HepG2 (cell line): ENCODE measurements at regions not wholly inside any gene's neighbourhood (a gene's known extent, or its start where the extent isn't known, plus 50 kb on each side); places are given as distances from the start of the nearest gene placed in this dataset.

ENCODE experiments used
- ATF7 ChIP-seq, 2 experiments: fragments of 450-650 bp in 1 of 2; sonication (generic) in 1 of 2; formaldehyde crosslinking in 1 of 2; IDR thresholded peaks; 2 replicates each; pipeline versions ENCODE4 v1.4.0 to v1.6.1; 2016 to 2020; ENCODE audit warnings: antibody characterized with exemption in 1 of 2, mild to moderate bottlenecking in 1 of 2, missing genetic modification reagents in 1 of 2
- EHMT2 ChIP-seq: fragments of 200-600 bp; sonication (generic); IDR thresholded peaks from 2 replicates; pipeline ENCODE4 v1.7.0; 2017; ENCODE audit warnings: antibody characterized with exemption, low read depth, low read length, borderline replicate concordance
- ELF4 ChIP-seq: sonication (generic); formaldehyde crosslinking; IDR thresholded peaks from 2 replicates; pipeline ENCODE4 v1.5.0; 2020; ENCODE audit warnings: missing genetic modification reagents, mild to moderate bottlenecking, moderate library complexity, borderline replicate concordance
- MLLT10 ChIP-seq: sonication (generic); formaldehyde crosslinking; IDR thresholded peaks from 2 replicates; pipeline ENCODE4 v1.4.0; 2020; ENCODE audit warnings: missing genetic modification reagents
- NFYC ChIP-seq: IDR thresholded peaks from 2 replicates; pipeline ENCODE4 v1.6.1; 2016; ENCODE audit warnings: missing genetic modification reagents, missing compliant biosample characterization
- RXRB ChIP-seq: IDR thresholded peaks from 2 replicates; pipeline ENCODE4 v1.6.1; 2016; ENCODE audit warnings: borderline replicate concordance, missing genetic modification reagents, missing compliant biosample characterization
- SMYD3 ChIP-seq: sonication (generic); formaldehyde crosslinking; IDR thresholded peaks from 2 replicates; pipeline ENCODE4 v1.8.1; 2023; ENCODE audit warnings: mild to moderate bottlenecking, missing genetic modification reagents
- TGIF2 ChIP-seq: IDR thresholded peaks from 2 replicates; pipeline ENCODE4 v1.6.1; 2016; ENCODE audit warnings: control low read depth, missing compliant biosample characterization
- ZNF143 ChIP-seq: sonication (generic); formaldehyde crosslinking; IDR thresholded peaks from 2 replicates; pipeline ENCODE4 v1.4.0; 2020; ENCODE audit warnings: missing genetic modification reagents
- ZNF703 ChIP-seq: sonication (generic); formaldehyde crosslinking; IDR thresholded peaks from 2 replicates; pipeline ENCODE4 v1.5.1; 2020; ENCODE audit warnings: missing genetic modification reagents, mild to moderate bottlenecking, moderate library complexity, borderline replicate concordance
- ZSCAN9 ChIP-seq: IDR thresholded peaks from 2 replicates; pipeline ENCODE4 v1.6.1; 2016; ENCODE audit warnings: borderline replicate concordance
- TF ChIP-seq, protein P1 (sequence below): sonication (generic); formaldehyde crosslinking; IDR thresholded peaks from 2 replicates; pipeline ENCODE4 v1.4.0; 2020; ENCODE audit warnings: missing genetic modification reagents
- TF ChIP-seq, protein P2 (sequence below): sonication (generic); formaldehyde crosslinking; IDR thresholded peaks from 2 replicates; pipeline ENCODE4 v1.8.0; 2022; ENCODE audit warnings: missing genetic modification reagents, low read depth, mild to moderate bottlenecking, borderline replicate concordance
- TF ChIP-seq, protein P3 (sequence below): sonication (generic); formaldehyde crosslinking; IDR thresholded peaks from 2 replicates; pipeline ENCODE4 v1.4.0; 2020; ENCODE audit warnings: mild to moderate bottlenecking, missing genetic modification reagents, borderline replicate concordance
- TF ChIP-seq, protein P4 (sequence below): sonication (generic); formaldehyde crosslinking; conservative IDR thresholded peaks from 2 replicates; pipeline ENCODE4 v1.4.0; 2020; ENCODE audit warnings: missing genetic modification reagents

DNA sequence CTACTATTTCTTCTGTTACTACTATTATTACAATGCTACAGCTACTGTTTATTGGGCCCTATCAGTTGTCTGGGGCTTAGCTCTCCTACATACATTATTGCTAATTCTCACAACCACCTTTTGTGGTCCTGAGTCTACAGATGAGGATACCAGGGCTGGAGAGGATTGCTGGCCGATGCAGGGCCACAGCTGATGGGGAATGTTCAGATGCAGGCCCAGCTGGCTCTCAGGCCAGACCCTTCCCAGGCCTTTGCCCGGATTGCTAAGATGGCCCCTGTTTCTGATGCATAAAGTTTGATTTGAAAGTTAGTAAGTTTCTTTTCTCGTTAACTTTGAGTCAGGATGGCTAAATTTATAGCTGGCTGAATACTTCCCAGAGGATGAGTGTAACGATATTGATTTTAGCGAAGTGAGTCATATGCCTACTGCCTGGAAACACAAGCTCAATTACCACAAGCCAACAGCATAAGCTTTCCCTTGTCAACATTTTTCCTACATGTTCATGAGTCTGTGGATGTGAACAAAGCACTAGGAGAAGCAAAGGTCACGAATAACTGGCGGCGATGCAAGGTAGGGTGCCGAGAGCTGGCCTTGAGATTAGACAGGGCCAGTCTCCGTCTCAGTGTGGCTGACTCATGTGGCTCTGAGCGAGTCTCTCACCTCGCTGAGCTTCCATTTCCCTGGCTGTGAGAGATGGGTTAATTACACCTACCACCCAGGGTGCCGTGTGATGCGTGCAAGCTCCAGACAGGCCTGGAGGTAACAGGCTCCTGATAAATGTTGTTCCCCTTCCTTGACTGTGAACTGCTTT lies 111.0 kb downstream of the BEGAIN start (continued):
- no peak for TF ChIP-seq ZNF143 (CRISPR knock-in tag)
- TF ChIP-seq, protein P1, sequence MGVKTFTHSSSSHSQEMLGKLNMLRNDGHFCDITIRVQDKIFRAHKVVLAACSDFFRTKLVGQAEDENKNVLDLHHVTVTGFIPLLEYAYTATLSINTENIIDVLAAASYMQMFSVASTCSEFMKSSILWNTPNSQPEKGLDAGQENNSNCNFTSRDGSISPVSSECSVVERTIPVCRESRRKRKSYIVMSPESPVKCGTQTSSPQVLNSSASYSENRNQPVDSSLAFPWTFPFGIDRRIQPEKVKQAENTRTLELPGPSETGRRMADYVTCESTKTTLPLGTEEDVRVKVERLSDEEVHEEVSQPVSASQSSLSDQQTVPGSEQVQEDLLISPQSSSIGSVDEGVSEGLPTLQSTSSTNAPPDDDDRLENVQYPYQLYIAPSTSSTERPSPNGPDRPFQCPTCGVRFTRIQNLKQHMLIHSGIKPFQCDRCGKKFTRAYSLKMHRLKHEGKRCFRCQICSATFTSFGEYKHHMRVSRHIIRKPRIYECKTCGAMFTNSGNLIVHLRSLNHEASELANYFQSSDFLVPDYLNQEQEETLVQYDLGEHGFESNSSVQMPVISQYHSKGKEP (CRISPR knock-in tag): no peak
- no peak for TF ChIP-seq SMYD3 (CRISPR knock-in tag)
- no peak for TF ChIP-seq MLLT10 (CRISPR knock-in tag)
- TF ChIP-seq, protein P2, sequence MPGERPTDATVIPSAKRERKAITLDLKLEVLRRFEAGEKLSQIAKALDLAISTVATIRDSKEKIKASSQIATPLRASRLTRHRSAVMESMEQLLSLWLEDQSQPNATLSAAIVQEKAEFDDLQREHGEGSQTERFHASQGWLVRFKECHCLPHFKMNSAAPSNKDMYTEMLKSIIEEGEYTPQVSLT (CRISPR knock-in tag): no peak
- TF ChIP-seq, protein P3, sequence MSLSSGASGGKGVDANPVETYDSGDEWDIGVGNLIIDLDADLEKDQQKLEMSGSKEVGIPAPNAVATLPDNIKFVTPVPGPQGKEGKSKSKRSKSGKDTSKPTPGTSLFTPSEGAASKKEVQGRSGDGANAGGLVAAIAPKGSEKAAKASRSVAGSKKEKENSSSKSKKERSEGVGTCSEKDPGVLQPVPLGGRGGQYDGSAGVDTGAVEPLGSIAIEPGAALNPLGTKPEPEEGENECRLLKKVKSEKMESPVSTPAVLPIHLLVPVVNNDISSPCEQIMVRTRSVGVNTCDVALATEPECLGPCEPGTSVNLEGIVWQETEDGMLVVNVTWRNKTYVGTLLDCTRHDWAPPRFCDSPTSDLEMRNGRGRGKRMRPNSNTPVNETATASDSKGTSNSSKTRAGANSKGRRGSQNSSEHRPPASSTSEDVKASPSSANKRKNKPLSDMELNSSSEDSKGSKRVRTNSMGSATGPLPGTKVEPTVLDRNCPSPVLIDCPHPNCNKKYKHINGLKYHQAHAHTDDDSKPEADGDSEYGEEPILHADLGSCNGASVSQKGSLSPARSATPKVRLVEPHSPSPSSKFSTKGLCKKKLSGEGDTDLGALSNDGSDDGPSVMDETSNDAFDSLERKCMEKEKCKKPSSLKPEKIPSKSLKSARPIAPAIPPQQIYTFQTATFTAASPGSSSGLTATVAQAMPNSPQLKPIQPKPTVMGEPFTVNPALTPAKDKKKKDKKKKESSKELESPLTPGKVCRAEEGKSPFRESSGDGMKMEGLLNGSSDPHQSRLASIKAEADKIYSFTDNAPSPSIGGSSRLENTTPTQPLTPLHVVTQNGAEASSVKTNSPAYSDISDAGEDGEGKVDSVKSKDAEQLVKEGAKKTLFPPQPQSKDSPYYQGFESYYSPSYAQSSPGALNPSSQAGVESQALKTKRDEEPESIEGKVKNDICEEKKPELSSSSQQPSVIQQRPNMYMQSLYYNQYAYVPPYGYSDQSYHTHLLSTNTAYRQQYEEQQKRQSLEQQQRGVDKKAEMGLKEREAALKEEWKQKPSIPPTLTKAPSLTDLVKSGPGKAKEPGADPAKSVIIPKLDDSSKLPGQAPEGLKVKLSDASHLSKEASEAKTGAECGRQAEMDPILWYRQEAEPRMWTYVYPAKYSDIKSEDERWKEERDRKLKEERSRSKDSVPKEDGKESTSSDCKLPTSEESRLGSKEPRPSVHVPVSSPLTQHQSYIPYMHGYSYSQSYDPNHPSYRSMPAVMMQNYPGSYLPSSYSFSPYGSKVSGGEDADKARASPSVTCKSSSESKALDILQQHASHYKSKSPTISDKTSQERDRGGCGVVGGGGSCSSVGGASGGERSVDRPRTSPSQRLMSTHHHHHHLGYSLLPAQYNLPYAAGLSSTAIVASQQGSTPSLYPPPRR (CRISPR knock-in tag): peak; percentile 91
- TF ChIP-seq ZSCAN9: peak; percentile 91
- peak; percentile 95 for TF ChIP-seq RXRB (CRISPR knock-in tag)
- no peak for TF ChIP-seq ELF4
- TF ChIP-seq, protein P4, sequence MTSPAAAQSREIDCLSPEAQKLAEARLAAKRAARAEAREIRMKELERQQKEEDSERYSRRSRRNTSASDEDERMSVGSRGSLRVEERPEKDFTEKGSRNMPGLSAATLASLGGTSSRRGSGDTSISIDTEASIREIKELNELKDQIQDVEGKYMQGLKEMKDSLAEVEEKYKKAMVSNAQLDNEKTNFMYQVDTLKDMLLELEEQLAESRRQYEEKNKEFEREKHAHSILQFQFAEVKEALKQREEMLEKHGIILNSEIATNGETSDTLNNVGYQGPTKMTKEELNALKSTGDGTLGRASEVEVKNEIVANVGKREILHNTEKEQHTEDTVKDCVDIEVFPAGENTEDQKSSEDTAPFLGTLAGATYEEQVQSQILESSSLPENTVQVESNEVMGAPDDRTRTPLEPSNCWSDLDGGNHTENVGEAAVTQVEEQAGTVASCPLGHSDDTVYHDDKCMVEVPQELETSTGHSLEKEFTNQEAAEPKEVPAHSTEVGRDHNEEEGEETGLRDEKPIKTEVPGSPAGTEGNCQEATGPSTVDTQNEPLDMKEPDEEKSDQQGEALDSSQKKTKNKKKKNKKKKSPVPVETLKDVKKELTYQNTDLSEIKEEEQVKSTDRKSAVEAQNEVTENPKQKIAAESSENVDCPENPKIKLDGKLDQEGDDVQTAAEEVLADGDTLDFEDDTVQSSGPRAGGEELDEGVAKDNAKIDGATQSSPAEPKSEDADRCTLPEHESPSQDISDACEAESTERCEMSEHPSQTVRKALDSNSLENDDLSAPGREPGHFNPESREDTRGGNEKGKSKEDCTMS (CRISPR knock-in tag): no peak
- TF ChIP-seq TGIF2 (CRISPR knock-in tag): no peak
- TF ChIP-seq ZNF703 (CRISPR knock-in tag): no peak
- TF ChIP-seq NFYC: no peak
- TF ChIP-seq EHMT2: peak; percentile 84; the same call in 1 of the 2 replicates
- TF ChIP-seq ATF7 (IDR thresholded peaks at IDR 0.05): no peak
- TF ChIP-seq ATF7 (CRISPR knock-in tag; IDR thresholded peaks at IDR 0.05): peak; percentile 54; the same call in 1 of the 2 replicates
